Left kidney (tissue), 1 donor: ENCODE measurements at regions not wholly inside any gene's neighbourhood (a gene's known extent, or its start where the extent isn't known, plus 50 kb on each side); places are given as distances from the start of the nearest gene placed in this dataset.

ENCODE experiments used
- DNase-seq: peaks from one replicate; pipeline ENCODE4 v3.0.0-alpha.2; 2013

GRCh38 chr15:29422606-29423005 is 153.0 kb upstream of the NSMCE3 start:
- no peak for DNase-seq

DNA sequence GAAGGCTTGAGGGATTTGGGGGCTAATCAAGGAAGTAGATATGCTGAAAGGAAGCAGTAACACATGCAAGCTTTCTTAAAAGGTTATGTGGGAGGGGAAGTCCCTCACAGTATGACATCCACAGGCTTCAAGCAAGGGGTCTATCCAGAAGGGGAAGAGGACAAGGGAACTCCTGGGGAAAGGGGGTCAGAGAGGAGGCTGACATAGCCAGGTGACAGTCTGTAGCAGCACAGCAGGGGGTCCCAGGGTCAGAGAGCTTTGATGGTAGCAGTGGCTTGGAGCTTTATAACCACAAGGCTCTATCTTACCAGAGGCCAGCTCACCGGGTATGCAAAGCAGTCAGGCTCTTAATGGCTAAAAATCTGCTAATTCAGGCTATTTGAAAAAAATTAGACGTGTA is 150.6 kb upstream of the NSMCE3 start:
- no peak for DNase-seq

- no peak for DNase-seq
Measured at GRCh38 chr15:29418931-29419330, 149.3 kb upstream of the NSMCE3 start.

GRCh38 chr15:29418178-29418577 is 148.6 kb upstream of the NSMCE3 start:
- DNase-seq = no peak

DNA sequence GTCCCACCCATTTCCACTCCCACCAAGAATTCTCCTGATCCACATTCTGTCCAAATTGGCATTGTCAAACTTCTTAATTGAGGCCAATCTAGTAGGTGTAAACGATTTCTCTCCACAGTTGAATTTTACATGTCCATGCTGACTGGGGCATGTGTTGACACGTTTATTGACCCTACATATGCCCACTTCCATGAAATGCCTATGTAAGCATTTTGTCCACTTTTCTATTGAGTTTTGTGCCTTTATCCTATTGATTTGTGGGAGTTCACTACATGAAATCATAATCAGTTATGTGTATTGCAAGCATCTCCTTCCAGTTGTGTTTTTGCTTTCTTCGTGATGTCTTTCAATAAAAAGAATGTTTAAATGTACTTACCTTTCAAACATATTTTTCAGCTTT is 141.7 kb upstream of the NSMCE3 start:
- DNase-seq = no peak

- DNase-seq = no peak
Measured at GRCh38 chr15:29410338-29410737, 140.7 kb upstream of the NSMCE3 start.

GRCh38 chr15:29409890-29410289 is 140.3 kb upstream of the NSMCE3 start:
- DNase-seq = no peak

DNA sequence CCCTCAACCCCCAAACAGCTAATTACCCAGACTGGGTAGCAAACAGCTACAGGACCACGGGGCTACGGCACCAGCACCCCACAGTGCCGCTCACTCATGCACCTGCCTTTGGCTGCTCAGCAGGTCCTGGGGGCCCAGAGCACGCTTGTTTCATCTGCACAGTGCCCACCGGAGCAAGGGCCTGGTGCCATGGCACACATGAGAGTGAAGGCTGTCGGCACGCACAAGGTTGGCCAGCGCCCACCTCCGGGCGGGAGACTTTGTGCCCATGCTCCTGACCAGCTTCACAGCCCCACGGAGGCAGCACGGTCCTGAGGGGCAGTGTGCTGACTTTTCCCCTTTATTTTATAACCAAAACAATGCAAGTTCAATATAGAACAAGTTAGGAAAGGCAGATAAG is 135.9 kb upstream of the NSMCE3 start:
- no peak for DNase-seq

DNA sequence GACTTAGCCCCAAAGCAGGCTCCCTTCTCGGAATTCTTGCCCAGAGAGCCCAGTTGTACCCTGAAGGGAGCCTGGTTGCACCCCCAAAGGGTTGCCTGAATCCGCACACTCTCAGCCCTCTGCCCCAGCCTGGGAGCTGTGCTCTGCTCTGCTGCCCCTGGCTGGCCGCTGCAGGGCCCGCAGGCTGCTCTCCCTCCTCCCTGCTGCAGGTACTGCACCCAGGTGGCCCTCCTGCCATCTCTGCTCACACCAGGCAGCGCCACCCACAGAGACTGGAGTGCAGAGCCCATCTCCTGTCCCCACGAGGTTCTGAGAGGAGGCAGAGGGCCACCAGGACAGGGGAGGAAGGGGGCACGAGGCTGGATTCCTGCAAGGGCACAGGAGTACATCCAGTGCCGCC is 134.2 kb upstream of the NSMCE3 start:
- no peak for DNase-seq

DNA sequence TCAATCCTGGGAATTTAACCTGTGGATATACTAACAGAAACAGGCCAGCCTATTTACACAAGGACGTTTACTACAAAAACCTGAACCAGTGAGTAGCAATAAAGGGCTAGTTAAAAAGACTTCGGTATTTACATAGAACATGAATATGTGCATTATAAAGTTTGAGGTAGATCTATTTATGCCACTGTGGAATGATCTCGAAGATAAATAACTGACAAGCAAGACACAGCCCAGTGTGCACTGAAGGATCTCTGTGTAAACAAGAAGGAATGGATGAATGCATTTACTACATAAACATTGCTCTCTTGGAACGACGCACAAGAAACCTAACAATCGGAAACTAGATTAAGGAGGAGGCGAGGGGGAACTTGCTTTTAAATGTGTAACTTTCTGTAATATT is 132.0 kb upstream of the NSMCE3 start:
- DNase-seq = no peak

GRCh38 chr15:29400701-29401100 is 131.1 kb upstream of the NSMCE3 start:
- no peak for DNase-seq

GRCh38 chr15:29398907-29399306 is 129.3 kb upstream of the NSMCE3 start:
- no peak for DNase-seq

GRCh38 chr15:29396176-29396811 is 126.7 kb upstream of the NSMCE3 start:
- DNase-seq = no peak

- no peak for DNase-seq
Measured at GRCh38 chr15:29393443-29393842, 123.8 kb upstream of the NSMCE3 start.

- no peak for DNase-seq
Measured at GRCh38 chr15:29392358-29392757, 122.7 kb upstream of the NSMCE3 start.

GRCh38 chr15:29390051-29390450 is 120.4 kb upstream of the NSMCE3 start:
- DNase-seq = peak; percentile 36

DNA sequence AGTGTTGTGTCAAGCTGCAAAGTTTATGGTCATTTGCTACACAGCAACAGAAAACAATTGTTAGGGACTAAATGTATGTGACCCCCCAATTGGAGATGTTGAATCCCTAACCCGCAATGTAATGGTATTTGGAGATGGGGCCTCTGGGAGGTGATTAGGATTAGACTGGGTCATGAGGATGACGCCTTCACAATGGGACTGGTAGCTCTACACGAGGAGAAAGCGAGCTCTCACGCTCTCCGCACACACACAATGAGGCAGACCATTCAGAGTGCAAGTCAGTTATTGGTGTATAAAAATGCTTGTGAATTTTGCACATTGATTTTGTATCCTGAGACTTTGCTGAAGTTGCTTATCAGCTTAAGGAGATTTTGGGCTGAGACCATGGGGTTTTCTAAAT is 116.9 kb upstream of the NSMCE3 start:
- DNase-seq = no peak

DNA sequence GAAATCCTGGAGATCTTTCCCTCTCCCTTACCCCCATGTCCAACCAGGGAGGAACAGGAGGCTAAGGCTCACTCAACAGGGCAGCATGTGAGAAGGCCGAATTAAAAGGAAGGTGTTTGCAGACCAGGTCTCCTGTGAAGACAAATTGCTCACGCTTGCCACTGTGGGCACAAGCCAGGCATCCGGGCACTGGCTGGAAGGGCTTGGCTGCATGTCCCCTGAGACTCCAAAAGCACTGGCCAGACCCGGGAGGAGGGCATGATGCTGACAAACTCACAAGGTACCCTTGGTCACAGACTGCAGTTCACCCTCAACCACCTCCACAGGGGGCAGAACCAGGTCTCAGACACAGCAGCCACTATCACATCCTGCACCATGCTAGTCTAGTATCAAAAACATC is 113.7 kb upstream of the NSMCE3 start:
- no peak for DNase-seq

GRCh38 chr15:29382862-29383261 is 113.2 kb upstream of the NSMCE3 start:
- no peak for DNase-seq

DNA sequence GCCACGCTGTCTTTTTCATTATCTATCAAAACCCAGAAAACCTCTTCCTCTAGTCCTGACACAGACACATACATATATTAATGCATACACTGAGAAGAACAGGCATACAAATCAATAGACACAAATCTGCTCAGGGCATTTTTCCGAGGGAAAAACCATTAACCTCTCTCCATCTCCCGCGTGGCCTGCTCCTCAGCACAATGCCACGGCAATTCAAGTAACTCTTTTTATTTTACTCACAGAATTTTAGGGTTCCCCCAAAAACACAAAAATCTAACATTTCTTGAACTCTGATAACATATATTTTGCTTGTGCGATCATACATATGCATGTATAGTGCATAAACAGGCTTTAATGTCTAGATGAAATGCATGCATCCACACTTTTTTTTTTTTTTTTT is 110.8 kb upstream of the NSMCE3 start:
- no peak for DNase-seq

DNA sequence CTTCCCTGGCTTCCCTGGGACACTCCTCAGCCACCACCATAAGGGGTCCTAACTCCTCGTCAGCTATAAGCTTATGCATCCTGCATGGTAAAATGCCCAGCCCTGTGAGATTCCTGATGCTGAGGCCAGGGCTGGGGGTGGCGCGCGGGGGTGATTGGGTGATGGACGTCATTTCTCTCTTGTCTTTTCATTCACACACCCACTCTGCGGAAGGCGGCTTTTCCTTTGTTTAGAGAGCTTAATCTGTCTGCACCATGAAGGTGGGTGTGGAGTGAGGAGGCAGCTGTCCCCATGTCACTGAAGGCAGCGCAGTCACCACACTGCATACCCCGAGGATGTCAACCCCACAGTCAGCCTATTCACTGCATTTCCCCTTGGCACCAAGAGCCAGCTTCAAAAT is 110.0 kb upstream of the NSMCE3 start:
- DNase-seq = no peak

GRCh38 chr15:29377161-29377560 is 107.5 kb upstream of the NSMCE3 start:
- DNase-seq = no peak

- no peak for DNase-seq
Measured at GRCh38 chr15:29376590-29376989, 107.0 kb upstream of the NSMCE3 start.

DNA sequence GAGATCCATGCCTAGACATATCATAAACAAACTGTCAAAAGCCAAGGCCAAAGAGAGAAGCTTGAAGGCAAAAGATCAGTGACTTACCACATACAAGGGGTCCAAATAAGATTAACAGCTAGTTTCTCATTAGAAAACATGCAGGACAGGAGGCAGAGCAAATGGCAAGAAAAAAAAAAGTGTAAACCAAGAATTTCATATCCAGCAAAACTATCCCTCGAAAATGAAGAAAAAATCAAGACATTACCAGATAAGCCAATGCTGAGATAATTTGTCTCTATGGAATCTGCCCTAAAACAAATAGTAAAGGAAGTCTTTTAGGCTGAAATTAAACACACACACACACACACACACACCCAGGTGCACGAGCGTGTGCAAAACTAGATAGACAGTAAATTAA is 99.6 kb upstream of the NSMCE3 start:
- DNase-seq = no peak
